CD14-positive monocyte (primary cell): ENCODE measurements at regions not wholly inside any gene's neighbourhood (a gene's known extent, or its start where the extent isn't known, plus 50 kb on each side); places are given as distances from the start of the nearest gene placed in this dataset.

Experiments
- DNase-seq, 3 donors: peaks; one replicate each; pipeline ENCODE4 v3.0.0-alpha.2; 2011 to 2022
- H2AFZ ChIP-seq: 2 replicates; pipeline ENCODE4 v1.6.0; 2012; ENCODE audit warnings: mild to moderate bottlenecking, low read depth, low read length, inconsistent platforms; ENCODE audit not compliant: insufficient read depth, poor library complexity, severe bottlenecking
- H3K27ac ChIP-seq, 2 donors: 1 replicate in 1 of 2; 2 replicates in 1 of 2; pipeline ENCODE4 v1.5.1; 2012 to 2013; ENCODE audit warnings: low read length in 2 of 2, control low read depth in 1 of 2, inconsistent platforms in 1 of 2, low read depth in 1 of 2, mild to moderate bottlenecking in 1 of 2
- H3K27me3 ChIP-seq, 2 donors: one replicate each; pipeline versions ENCODE4 v1.6.0 to v1.6.1; 2011 to 2013; ENCODE audit warnings: low read length in 2 of 2; ENCODE audit not compliant: control insufficient read depth in 2 of 2, insufficient read depth in 2 of 2
- H3K36me3 ChIP-seq, 2 donors: replicated peaks in 1 of 2; 1 replicate in 1 of 2; 2 replicates in 1 of 2; pipeline versions ENCODE4 v1.5.1 to v1.6.1; 2012 to 2013; ENCODE audit warnings: low read length in 2 of 2, control low read depth in 1 of 2, inconsistent platforms in 1 of 2, mild to moderate bottlenecking in 1 of 2; ENCODE audit not compliant: insufficient read depth in 2 of 2, control insufficient read depth in 1 of 2
- H3K4me1 ChIP-seq, 2 donors: 1 replicate in 1 of 2; 2 replicates in 1 of 2; pipeline versions ENCODE4 v1.5.1 to v1.6.1; 2012 to 2013; ENCODE audit warnings: low read length in 2 of 2, control low read depth in 1 of 2, inconsistent platforms in 1 of 2, mild to moderate bottlenecking in 1 of 2, moderate library complexity in 1 of 2; ENCODE audit not compliant: insufficient read depth in 2 of 2, control insufficient read depth in 1 of 2
- H3K4me2 ChIP-seq: replicated peaks from 2 replicates; pipeline ENCODE3; 2012; ENCODE audit warnings: low read length, moderate library complexity, mild to moderate bottlenecking; ENCODE audit not compliant: poor library complexity, severe bottlenecking; ENCODE audit errors: extremely low read depth
- H3K4me3 ChIP-seq, 3 experiments: fragments of 200-600 bp in 1 of 3; sonication (generic) in 1 of 3; replicated peaks in 1 of 3; 1 replicate in 2 of 3; 2 replicates in 1 of 3; pipeline ENCODE4 v1.5.1; 2011 to 2013; ENCODE audit warnings: low read length in 3 of 3, mild to moderate bottlenecking in 3 of 3, control low read depth in 2 of 3, low read depth in 2 of 3, inconsistent platforms in 1 of 3, moderate library complexity in 1 of 3
- H3K79me2 ChIP-seq: 2 replicates; pipeline ENCODE4 v1.6.0; 2012; ENCODE audit warnings: mild to moderate bottlenecking, control low read depth, inconsistent platforms, low read length, moderate library complexity; ENCODE audit not compliant: insufficient read depth
- H3K9ac ChIP-seq: 2 replicates; pipeline ENCODE4 v1.6.0; 2017; ENCODE audit warnings: low read length, mild to moderate bottlenecking; ENCODE audit not compliant: insufficient read depth, poor library complexity, severe bottlenecking
- H3K9me3 ChIP-seq, 2 donors: replicated peaks in 1 of 2; 1 replicate in 1 of 2; 2 replicates in 1 of 2; pipeline versions ENCODE4 v1.5.1 to v1.6.1; 2012 to 2013; ENCODE audit warnings: low read length in 2 of 2, control low read depth in 1 of 2; ENCODE audit not compliant: control insufficient read depth in 1 of 2, insufficient read depth in 1 of 2
- H4K20me1 ChIP-seq: 2 replicates; pipeline ENCODE4 v1.6.0; 2012; ENCODE audit warnings: mild to moderate bottlenecking, low read length, control low read depth, moderate library complexity; ENCODE audit not compliant: insufficient read depth
- H3K27ac Mint-ChIP-seq, 7 donors: one replicate each; pipeline ENCODE4 v1.8.0; 2020; ENCODE audit warnings: mild to moderate bottlenecking in 7 of 7, mixed read lengths in 7 of 7, moderate library complexity in 6 of 7, inconsistent platforms in 2 of 7
- H3K27me3 Mint-ChIP-seq, 3 donors: one replicate each; pipeline ENCODE4 v1.8.0; 2021 to 2022; ENCODE audit warnings: low read depth in 3 of 3, mild to moderate bottlenecking in 3 of 3, mixed read lengths in 3 of 3, moderate library complexity in 3 of 3, inconsistent platforms in 1 of 3
- H3K36me3 Mint-ChIP-seq, 2 donors: one replicate each; pipeline ENCODE4 v1.8.0; 2020; ENCODE audit warnings: mixed read lengths in 2 of 2, inconsistent platforms in 1 of 2, mild to moderate bottlenecking in 1 of 2
- H3K4me1 Mint-ChIP-seq: one replicate; pipeline ENCODE4 v1.8.0; 2020; ENCODE audit warnings: mild to moderate bottlenecking, mixed read lengths
- H3K4me3 Mint-ChIP-seq, 2 donors: one replicate each; pipeline ENCODE4 v1.8.0; 2020; ENCODE audit warnings: mild to moderate bottlenecking in 2 of 2, mixed read lengths in 2 of 2, moderate library complexity in 1 of 2
- H3K9me3 Mint-ChIP-seq, 7 donors: one replicate each; pipeline ENCODE4 v1.8.0; 2020 to 2022; ENCODE audit warnings: mixed read lengths in 7 of 7, mild to moderate bottlenecking in 6 of 7, moderate library complexity in 6 of 7, inconsistent platforms in 2 of 7
- CTCF ChIP-seq: fragments of 200-600 bp; IDR thresholded peaks from one replicate; pipeline ENCODE4 v1.8.0; 2022; ENCODE audit warnings: antibody characterized with exemption, mild to moderate bottlenecking
- WGBS: methylation state at CpG from one replicate; pipeline ENCODE4 v1.1.5; 2013; ENCODE audit warnings: missing lambda C conversion rate; ENCODE audit not compliant: insufficient coverage; 5-methylcytosine and 5-hydroxymethylcytosine counted together
- intact Hi-C, 2 donors: fragments of 100-400 bp; cut with micrococcal nuclease; formaldehyde crosslinking; loops; one replicate each; pipeline versions ENCODE4 v1.15.0 to v1.15.1; 2023

DNA sequence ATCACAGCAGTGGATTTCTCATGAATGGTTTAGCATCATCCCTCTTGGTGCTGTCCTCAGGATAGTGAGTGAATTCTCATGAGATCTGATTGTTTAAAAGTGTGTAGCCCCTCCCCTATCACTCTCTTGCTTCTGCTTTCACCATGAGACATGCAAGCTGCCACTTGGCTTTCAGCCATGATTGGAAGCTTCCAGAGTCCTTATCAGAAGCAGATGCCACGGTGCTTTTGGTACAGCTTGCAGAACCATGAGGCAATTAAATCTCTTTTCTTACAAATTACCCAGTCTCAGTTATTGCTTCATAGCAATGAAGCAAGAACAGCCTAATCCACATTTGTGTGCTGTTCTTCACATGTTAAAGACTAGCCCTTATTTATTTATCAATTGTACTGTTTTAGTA, 495.2 kb upstream of the EPHA6 start:
- Mint-ChIP-seq H3K27ac (no peak overlapping the region), H3K4me3 (no peak overlapping the region), H3K36me3 (no peaks in the 10 kb centered on the region), H3K27me3 (no peaks in the 10 kb centered on the region), H3K9me3 (peaks cover 0 to 6% (median 0%) of the 10 kb centered on the region in 7 donors), H3K4me1 (no peaks in the 10 kb centered on the region)
- H3K79me2 ChIP-seq = no peaks in the 10 kb centered on the region
- no peak for DNase-seq
- intact Hi-C loops = no loop called here
- H3K27ac ChIP-seq = no peak overlapping the region
- 14% methylated on average over 1 of the region's 1 CpG for WGBS
- H3K4me1 ChIP-seq = no peaks in the 10 kb centered on the region
- no peaks in the 10 kb centered on the region for H3K9me3 ChIP-seq
- no peak overlapping the region for H3K4me3 ChIP-seq
- H3K27me3 ChIP-seq = no peaks in the 10 kb centered on the region
- no peak for TF ChIP-seq CTCF
- no peaks in the 10 kb centered on the region for H3K36me3 ChIP-seq
- no peak overlapping the region for H3K4me2 ChIP-seq
- H4K20me1 ChIP-seq = no peaks in the 10 kb centered on the region
- no peak overlapping the region for H3K9ac ChIP-seq
- H2AFZ ChIP-seq = no peak overlapping the region

DNA sequence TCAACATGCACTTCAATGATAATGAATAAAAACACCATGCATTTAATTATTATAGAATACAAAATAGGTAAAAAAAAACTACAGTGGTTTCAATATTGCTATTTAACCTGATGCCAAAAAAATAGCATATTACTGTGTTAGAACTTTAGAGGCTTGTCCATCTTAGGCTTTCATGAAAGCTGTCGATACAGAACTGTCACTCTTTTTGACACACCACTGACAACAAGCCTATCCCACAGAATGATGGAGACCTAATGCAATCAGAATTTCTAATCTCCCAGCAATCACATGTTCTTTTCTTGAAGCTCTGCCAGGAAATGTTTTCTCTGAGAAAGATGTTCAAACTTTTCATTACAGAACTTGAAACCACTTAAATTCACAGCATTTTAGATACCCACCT, 490.3 kb upstream of the EPHA6 start:
- Histone ChIP-seq H3K4me1 (no peaks in the 10 kb centered on the region), H4K20me1 (no peaks in the 10 kb centered on the region), H3K36me3 (no peaks in the 10 kb centered on the region), H3K79me2 (no peaks in the 10 kb centered on the region), H3K9me3 (no peaks in the 10 kb centered on the region), H3K4me2 (no peak overlapping the region), H3K4me3 (no peak overlapping the region), H2AFZ (no peak overlapping the region), H3K9ac (no peak overlapping the region), H3K27me3 (no peaks in the 10 kb centered on the region), H3K27ac (no peak overlapping the region)
- no peak for DNase-seq
- Mint-ChIP-seq H3K36me3 (no peaks in the 10 kb centered on the region), H3K9me3 (peaks cover 0 to 6% (median 0%) of the 10 kb centered on the region in 7 donors), H3K4me3 (no peak overlapping the region), H3K4me1 (no peaks in the 10 kb centered on the region), H3K27ac (no peak overlapping the region), H3K27me3 (no peaks in the 10 kb centered on the region)
- no peak for TF ChIP-seq CTCF
- 100% methylated on average over 1 of the region's 1 CpG for WGBS
- intact Hi-C loops = no loop called here
